Embryonic facial prominence (tissue), 1 donor: ENCODE measurements at regions not wholly inside any gene's neighbourhood (a gene's known extent, or its start where the extent isn't known, plus 50 kb on each side); places are given as distances from the start of the nearest gene placed in this dataset.
"Not testable (repeated sequence)": the region's sequence is repeated elsewhere in the genome, so short reads cannot be mapped to it uniquely, and the experiment has no call there.

Experiments used
- DNase-seq: peaks from one replicate; pipeline ENCODE4 v3.0.0-alpha.2; 2016; ENCODE audit errors: extremely low spot score

GRCh38 chr11:79609511-79609910, 168.7 kb upstream of the TENM4 start:
- no peak for DNase-seq

- DNase-seq = not testable (repeated sequence)
These were observed 165.6 kb upstream of the TENM4 start for GRCh38 chr11:79606461-79606860.

GRCh38 chr11:79600711-79601110, 159.9 kb upstream of the TENM4 start:
- DNase-seq = no peak

GRCh38 chr11:79594834-79595233, 154.0 kb upstream of the TENM4 start:
- no peak for DNase-seq

GRCh38 chr11:79592824-79593223, 152.0 kb upstream of the TENM4 start:
- no peak for DNase-seq

- DNase-seq = no peak
These were observed 151.6 kb upstream of the TENM4 start for GRCh38 chr11:79592406-79592805.

GRCh38 chr11:79582434-79582833, 141.6 kb upstream of the TENM4 start:
- no peak for DNase-seq

GRCh38 chr11:79579063-79579462, 138.2 kb upstream of the TENM4 start:
- DNase-seq = no peak

GRCh38 chr11:79578116-79578515, 137.3 kb upstream of the TENM4 start:
- DNase-seq = no peak

- no peak for DNase-seq
These were observed 134.9 kb upstream of the TENM4 start for GRCh38 chr11:79575701-79576100.

- no peak for DNase-seq
These were observed 129.3 kb upstream of the TENM4 start for GRCh38 chr11:79570104-79570503.

GRCh38 chr11:79564288-79564925, 123.6 kb upstream of the TENM4 start:
- DNase-seq = no peak

GRCh38 chr11:79561496-79561895, 120.7 kb upstream of the TENM4 start:
- no peak for DNase-seq

- DNase-seq = no peak
These were observed 110.0 kb upstream of the TENM4 start for GRCh38 chr11:79550809-79551208.

- DNase-seq = no peak
These were observed 106.4 kb upstream of the TENM4 start for GRCh38 chr11:79547256-79547655.

- no peak for DNase-seq
These were observed 105.5 kb upstream of the TENM4 start for GRCh38 chr11:79546351-79546750.

- no peak for DNase-seq
These were observed 103.5 kb upstream of the TENM4 start for GRCh38 chr11:79544361-79544760.

GRCh38 chr11:79543101-79543500, 102.3 kb upstream of the TENM4 start:
- DNase-seq = no peak

- DNase-seq = no peak
These were observed 100.6 kb upstream of the TENM4 start for GRCh38 chr11:79541466-79541865.

GRCh38 chr11:79538775-79539174, 97.9 kb upstream of the TENM4 start:
- DNase-seq = no peak

GRCh38 chr11:79536155-79536917, 95.5 kb upstream of the TENM4 start:
- DNase-seq = no peak

GRCh38 chr11:79535606-79536005, 94.8 kb upstream of the TENM4 start:
- DNase-seq = no peak

- peak; percentile 16 for DNase-seq
These were observed 84.4 kb upstream of the TENM4 start for GRCh38 chr11:79525257-79525656.

GRCh38 chr11:79522626-79523025, 81.8 kb upstream of the TENM4 start:
- no peak for DNase-seq
